DMS114 treated with DMSO at 0.1 percent for 48 hours (cell line): ENCODE measurements at regions not wholly inside any gene's neighbourhood (a gene's known extent, or its start where the extent isn't known, plus 50 kb on each side); places are given as distances from the start of the nearest gene placed in this dataset.

Experiments used
- DNase-seq: peaks from one replicate; lab custom pipeline; 2025; ENCODE audit not compliant: unreplicated experiment; lab: John Stamatoyannopoulos, UW

DNA sequence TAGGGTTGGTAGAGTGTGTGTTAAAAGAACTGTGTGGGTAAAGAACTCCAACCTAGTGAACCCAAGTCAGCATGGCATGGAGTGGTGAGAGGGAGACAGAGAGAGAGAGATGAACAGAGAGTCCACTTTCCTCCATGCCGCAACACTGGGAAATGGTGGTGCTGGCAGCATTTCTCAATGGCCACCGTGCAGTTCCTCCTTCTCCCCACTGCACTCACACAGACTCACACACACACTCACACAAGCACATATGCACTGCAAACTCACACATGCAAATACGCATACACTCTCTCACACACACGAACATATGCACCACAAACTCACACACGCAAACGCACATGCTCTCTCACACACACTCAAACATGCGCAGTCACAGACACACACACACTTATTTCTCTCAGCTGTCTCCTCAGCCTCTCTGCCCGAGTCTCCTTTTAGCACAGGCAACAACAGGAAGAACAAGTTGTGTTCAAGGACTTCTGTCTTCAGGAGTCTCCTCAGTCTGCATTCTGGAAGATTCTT is 66.5 kb upstream of the LY86 start:
- DNase-seq = no peak

DNA sequence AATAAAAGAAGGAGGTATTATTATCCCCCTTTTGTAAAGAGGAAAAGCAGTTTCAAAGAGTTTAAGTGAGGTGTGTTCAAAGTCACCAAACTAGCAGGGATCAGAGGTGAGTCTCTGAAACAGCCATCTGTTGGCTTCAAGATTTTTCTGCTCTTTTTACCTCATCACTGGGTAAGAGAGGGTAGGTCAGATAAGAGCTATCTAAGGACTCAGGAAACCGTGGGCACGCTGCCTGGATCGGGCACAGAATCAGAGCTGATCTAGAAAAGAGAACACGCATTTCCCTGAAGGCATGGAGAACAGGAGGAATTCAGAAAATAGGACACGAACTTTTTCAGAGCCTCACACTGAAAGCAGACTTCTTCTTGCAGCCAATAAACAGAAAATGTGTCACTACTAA is 65.8 kb upstream of the LY86 start:
- no peak for DNase-seq

DNA sequence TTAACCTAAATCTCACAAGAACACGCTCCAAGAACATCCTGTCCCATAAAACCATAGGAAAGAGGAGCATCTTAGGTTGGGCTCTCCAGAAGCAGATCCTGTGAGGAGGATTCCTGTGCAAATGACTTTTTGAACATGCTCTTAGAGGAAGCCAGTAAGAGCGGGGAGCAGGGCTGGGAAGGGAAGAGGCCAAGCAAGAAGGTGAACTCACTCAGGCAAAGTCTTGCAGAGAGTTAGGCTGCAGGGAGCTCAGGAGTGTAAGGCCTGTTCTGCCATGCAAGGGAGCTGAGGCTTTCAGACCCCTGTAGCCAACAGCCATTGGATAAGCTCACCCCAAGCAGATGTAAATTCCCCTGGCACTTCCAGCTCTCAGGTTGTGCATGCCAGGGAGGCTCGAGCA is 63.6 kb upstream of the LY86 start:
- DNase-seq = no peak

- DNase-seq = no peak
Observed at GRCh38 chr6:6525933-6526332, 62.6 kb upstream of the LY86 start.

DNA sequence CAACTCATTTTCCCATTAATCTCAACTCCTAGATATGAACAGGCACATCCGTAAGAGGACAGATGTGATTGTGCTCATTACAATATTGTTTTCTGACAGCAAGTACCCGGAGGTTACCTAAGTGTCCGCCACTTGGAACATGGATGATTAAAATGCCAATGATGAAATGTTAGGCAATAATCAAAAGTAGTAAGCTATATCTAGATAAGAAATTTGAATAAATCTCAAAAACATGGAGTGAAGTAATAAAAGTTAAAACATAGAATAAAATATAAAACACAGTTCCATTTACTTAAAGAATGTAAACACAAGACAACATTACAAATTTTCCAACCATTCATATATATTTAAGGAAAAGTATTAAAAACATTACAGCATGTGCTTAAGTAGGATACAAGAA is 59.2 kb upstream of the LY86 start:
- DNase-seq = no peak

DNA sequence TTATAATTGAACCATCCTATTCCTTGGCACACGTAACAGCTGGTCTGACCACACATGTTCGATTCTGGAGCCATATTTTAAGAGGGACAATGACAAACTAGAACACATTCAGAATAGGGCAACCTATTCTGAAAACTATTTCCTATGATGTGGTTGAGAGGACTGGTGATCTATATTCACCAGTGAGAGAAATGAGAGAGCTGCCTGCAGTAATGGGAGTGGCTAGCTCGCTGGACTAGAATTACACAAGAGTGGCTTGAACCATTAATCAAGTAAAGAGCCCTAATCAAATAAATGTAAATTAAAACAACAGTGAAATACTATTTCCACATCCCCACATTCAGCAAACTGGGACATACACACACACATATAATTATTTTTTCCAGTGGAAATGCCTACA is 55.3 kb upstream of the LY86 start:
- DNase-seq = no peak

GRCh38 chr6:6534399-6534798 is 54.1 kb upstream of the LY86 start:
- no peak for DNase-seq

DNA sequence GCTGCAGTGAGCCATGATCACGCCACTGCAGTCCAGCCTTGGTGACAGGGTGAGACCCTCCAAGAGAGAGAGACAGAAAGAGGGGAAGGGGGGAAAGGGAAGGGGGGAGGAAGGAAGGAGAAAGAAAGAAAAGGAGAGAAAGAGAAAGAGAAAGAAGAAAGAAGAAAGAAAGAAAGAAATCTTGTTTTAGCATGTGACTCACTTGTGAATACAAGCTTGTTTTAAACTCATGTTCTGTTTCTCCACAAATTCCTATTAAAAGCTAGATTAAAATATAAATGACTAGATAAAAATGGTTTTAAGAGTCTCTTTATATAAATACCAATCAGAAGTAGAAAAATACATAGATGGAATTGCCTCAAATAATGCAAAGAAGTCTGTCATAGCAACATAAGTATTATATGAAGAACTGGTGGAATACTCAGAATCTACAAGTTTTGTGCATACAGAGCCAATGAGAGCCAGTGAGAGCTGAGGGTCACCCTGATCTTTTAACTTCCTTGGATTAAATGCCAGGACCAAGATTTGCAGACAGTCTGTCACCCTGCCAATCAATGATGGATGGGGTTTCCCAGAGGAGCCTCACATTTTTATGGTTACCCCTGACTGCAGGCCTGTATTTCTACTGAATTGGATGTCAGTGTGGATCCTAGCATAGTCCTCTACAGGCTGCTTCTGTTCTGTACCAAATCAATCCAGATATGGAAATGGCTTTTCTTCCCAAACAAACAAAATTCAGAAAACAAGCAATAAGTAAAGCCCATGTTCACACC is 50.8 kb upstream of the LY86 start:
- DNase-seq = no peak

DNA sequence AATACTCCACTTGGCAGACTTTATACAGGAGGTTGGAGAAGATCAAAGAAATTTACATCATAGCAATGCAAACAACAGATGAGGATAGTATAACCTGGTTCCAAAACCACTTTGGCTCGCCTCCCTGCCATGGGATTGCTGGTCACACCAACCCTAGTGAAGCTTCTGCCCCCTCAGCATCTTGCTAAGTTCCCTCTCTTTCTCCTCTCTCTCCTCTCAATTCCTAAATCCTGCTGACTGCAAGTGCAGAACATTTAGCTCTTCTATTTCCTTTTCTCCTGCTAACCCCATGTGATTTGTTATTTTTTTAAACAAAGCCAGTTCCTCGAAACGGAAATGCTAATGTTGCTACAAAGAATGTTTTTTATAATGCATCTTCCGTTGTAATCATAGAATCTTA is 50.3 kb upstream of the LY86 start:
- no peak for DNase-seq
